ENCODE measurements at regions not wholly inside any gene's neighbourhood (a gene's known extent, or its start where the extent isn't known, plus 50 kb on each side); places are given as distances from the start of the nearest gene placed in this dataset.

DNA sequence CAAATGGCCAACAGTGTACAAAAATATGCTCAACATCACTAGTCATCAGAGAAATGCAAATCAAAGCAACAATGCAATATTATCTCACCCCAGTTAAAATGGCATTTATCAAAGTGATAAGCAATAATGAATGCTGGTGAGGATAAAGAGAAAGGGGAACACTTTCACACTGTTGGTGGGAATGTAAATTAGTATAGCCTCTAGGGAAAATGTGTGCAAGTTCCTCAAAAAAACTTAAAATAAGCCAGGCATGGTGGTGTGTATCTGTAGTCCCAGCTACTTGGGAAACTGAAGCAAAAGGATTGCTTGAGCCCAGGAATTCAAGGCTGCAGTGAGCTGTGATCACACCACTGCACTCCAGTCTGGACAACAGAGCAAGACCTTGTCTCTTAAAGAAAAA lies 572.1 kb downstream of the NLGN4X start:
- no peak for DNase-seq (ENCODE audit: low spot score in 2 of 2, unreplicated experiment in 2 of 2)
- Mint-ChIP-seq H3K36me3 (no peaks in the 10 kb centered on the region), H3K27me3 (ENCODE audit: low read depth) (no peaks in the 10 kb centered on the region), H3K4me1 (no peaks in the 10 kb centered on the region), H3K27ac (no peak overlapping the region), H3K9me3 (peaks cover 12% of the 10 kb centered on the region), H3K4me3 (no peak overlapping the region)
- TF ChIP-seq, protein P1, sequence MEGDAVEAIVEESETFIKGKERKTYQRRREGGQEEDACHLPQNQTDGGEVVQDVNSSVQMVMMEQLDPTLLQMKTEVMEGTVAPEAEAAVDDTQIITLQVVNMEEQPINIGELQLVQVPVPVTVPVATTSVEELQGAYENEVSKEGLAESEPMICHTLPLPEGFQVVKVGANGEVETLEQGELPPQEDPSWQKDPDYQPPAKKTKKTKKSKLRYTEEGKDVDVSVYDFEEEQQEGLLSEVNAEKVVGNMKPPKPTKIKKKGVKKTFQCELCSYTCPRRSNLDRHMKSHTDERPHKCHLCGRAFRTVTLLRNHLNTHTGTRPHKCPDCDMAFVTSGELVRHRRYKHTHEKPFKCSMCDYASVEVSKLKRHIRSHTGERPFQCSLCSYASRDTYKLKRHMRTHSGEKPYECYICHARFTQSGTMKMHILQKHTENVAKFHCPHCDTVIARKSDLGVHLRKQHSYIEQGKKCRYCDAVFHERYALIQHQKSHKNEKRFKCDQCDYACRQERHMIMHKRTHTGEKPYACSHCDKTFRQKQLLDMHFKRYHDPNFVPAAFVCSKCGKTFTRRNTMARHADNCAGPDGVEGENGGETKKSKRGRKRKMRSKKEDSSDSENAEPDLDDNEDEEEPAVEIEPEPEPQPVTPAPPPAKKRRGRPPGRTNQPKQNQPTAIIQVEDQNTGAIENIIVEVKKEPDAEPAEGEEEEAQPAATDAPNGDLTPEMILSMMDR (IDR thresholded peaks at IDR 0.05; ENCODE audit: unreplicated experiment): no peak

DNA sequence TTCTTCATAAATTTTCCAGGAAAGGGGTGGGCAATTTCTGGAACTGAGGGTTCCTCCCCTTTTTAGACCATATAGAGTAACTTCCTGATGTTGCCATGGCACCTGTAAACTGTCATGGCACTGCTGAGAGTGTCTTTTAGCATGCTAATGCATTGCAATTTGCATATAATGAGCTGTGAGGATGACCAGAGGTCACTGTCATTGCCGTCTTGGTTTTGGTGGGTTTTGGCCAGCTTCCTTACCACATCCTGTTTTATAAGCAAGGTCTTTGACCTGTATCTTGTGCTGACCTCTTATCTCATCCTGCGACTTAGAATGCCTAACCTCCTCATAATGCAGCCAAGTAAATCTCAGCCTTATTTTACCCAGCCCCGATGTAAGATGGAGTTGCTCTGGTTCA lies 577.8 kb downstream of the NLGN4X start:
- H3K27me3 Mint-ChIP-seq (ENCODE audit: low read depth): peaks cover 13% of the 10 kb centered on the region
- no peak overlapping the region for H3K27ac Mint-ChIP-seq
- no peaks in the 10 kb centered on the region for H3K36me3 Mint-ChIP-seq
- DNase-seq (ENCODE audit: low spot score in 2 of 2, unreplicated experiment in 2 of 2): no peak
- H3K4me1 Mint-ChIP-seq: no peaks in the 10 kb centered on the region
- H3K4me3 Mint-ChIP-seq: no peak overlapping the region
- TF ChIP-seq, protein P1 (IDR thresholded peaks at IDR 0.05; ENCODE audit: unreplicated experiment): no peak
- peaks cover 12% of the 10 kb centered on the region for H3K9me3 Mint-ChIP-seq

DNA sequence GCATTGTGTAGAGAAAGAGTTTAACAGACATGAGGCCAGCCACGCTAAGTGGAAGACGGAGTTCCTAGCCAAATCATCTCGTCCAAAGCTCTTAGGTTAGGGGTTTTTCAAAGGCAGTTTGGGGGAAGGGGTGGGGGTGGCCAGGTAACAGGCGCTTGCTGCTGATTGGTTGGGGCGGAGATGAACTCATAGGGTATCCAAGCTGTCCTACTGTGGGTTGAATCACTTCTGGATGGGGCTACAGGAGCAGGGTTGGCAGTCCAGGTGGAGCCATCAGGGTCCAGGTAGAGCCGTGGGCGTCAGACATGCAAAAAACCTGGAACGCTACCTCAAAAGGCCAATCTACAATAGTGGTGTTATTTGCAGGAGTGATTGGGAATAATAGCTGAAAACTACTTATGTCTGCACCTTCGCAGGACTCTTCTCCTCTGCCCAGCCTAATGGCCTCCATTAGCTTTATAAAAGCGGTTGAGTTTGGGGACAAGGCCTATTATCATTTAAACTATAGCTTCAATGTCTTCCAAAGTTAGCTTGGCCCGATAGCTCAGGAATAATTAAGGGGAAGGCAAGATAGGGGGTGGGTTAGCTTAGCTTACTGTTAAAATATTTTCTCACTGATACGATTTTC lies 579.6 kb downstream of the NLGN4X start:
- no peak overlapping the region for H3K4me3 Mint-ChIP-seq
- no peaks in the 10 kb centered on the region for H3K36me3 Mint-ChIP-seq
- no peak for DNase-seq (ENCODE audit: low spot score in 2 of 2, unreplicated experiment in 2 of 2)
- no peaks in the 10 kb centered on the region for H3K4me1 Mint-ChIP-seq
- TF ChIP-seq, protein P1 (IDR thresholded peaks at IDR 0.05; ENCODE audit: unreplicated experiment): no peak
- no peaks in the 10 kb centered on the region for H3K9me3 Mint-ChIP-seq
- H3K27me3 Mint-ChIP-seq (ENCODE audit: low read depth): peaks cover 21% of the 10 kb centered on the region
- H3K27ac Mint-ChIP-seq: no peak overlapping the region

DNA sequence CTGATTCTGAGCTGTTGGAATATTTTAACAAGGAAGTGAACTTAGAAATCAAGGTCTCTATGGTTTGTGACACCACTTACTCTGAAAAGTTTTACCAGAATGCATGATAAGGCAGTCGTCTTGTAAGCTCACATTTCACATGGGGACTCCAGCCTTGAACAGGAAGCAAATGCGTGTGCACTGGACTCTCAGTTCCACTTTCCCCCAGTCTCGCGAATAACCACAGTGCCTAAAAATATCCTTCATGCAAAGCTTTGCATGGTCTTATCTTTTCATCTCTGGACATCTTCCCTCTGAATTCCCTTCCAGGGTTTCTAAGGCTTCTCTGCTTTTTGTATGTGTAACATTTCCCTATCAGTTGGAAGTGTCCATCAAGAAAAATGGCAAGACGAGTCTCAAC lies 581.8 kb downstream of the NLGN4X start:
- no peaks in the 10 kb centered on the region for H3K4me1 Mint-ChIP-seq
- H3K4me3 Mint-ChIP-seq: no peak overlapping the region
- no peaks in the 10 kb centered on the region for H3K36me3 Mint-ChIP-seq
- no peak for DNase-seq (ENCODE audit: low spot score in 2 of 2, unreplicated experiment in 2 of 2)
- H3K27me3 Mint-ChIP-seq (ENCODE audit: low read depth): peaks cover 23% of the 10 kb centered on the region
- TF ChIP-seq, protein P1 (IDR thresholded peaks at IDR 0.05; ENCODE audit: unreplicated experiment): no peak
- H3K9me3 Mint-ChIP-seq: no peaks in the 10 kb centered on the region
- H3K27ac Mint-ChIP-seq: no peak overlapping the region

DNA sequence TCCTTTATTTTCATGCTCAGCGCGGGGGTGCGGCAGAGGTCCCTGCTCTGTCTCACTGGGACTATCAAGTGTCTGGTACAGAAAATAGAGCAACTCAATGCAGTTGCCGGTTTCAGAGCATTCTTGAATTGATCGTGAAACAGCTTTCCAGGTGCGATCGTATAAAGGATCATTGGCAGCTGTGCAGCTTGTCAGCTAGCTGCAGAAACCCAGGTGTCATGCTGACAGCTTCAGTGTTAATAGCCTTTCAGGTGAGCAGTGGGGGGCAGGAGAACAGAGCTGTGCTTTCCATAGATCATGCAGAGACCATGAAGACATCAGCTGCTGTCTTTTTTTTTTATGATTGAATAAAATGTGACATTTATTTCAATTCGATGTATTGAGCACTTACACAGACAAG lies 583.9 kb downstream of the NLGN4X start:
- Mint-ChIP-seq H3K4me3 (no peak overlapping the region), H3K36me3 (no peaks in the 10 kb centered on the region), H3K27me3 (ENCODE audit: low read depth) (peaks cover 23% of the 10 kb centered on the region), H3K27ac (no peak overlapping the region), H3K9me3 (no peaks in the 10 kb centered on the region), H3K4me1 (no peaks in the 10 kb centered on the region)
- TF ChIP-seq, protein P1 (IDR thresholded peaks at IDR 0.05; ENCODE audit: unreplicated experiment): no peak
- no peak for DNase-seq (ENCODE audit: low spot score in 2 of 2, unreplicated experiment in 2 of 2)

DNA sequence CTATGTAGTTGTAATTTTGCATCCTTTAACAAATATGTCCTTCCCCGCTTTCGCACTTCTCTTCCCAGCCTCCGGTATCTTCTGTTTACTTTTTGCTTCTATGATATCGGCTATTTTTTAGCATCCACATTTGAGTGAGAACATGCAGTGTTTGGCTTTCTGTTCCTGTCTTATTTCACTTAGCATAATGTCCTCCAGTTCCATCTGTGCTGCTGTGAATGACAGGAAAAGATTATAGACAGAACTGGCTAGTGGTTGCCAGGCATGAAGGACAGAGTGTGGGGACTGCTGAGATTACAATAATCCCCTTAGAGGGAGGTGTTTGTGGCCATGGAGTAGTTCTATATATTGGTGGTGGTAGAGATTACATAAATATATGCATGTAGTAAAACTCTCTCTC lies 588.6 kb downstream of the NLGN4X start:
- H3K27me3 Mint-ChIP-seq (ENCODE audit: low read depth): peaks cover 10% of the 10 kb centered on the region
- H3K4me3 Mint-ChIP-seq: no peak overlapping the region
- no peaks in the 10 kb centered on the region for H3K36me3 Mint-ChIP-seq
- no peaks in the 10 kb centered on the region for H3K4me1 Mint-ChIP-seq
- H3K27ac Mint-ChIP-seq: no peak overlapping the region
- no peaks in the 10 kb centered on the region for H3K9me3 Mint-ChIP-seq
- DNase-seq (ENCODE audit: low spot score in 2 of 2, unreplicated experiment in 2 of 2): no peak
- TF ChIP-seq, protein P1 (IDR thresholded peaks at IDR 0.05; ENCODE audit: unreplicated experiment): no peak
